Transverse colon (tissue), 4 donors: ENCODE measurements at regions not wholly inside any gene's neighbourhood (a gene's known extent, or its start where the extent isn't known, plus 50 kb on each side); places are given as distances from the start of the nearest gene placed in this dataset.

Source experiments
- POLR2AphosphoS5 ChIP-seq, 3 donors: sonication (generic); formaldehyde crosslinking; IDR thresholded peaks; one replicate each; pipeline ENCODE4 v1.6.1; 2016; ENCODE audit warnings: antibody characterized with exemption in 3 of 3
- TF ChIP-seq, protein P1 (sequence below), 5 experiments: fragments of 200-600 bp in 3 of 5; fragments of 450-650 bp in 2 of 5; sonication (generic) in 3 of 5; IDR thresholded peaks; 1 replicate in 2 of 5; 2 replicates in 3 of 5; pipeline ENCODE4 v1.5.1; 2016 to 2017; ENCODE audit warnings: antibody characterized with exemption in 5 of 5, inconsistent platforms in 3 of 5, mild to moderate bottlenecking in 2 of 5, moderate library complexity in 1 of 5

DNA sequence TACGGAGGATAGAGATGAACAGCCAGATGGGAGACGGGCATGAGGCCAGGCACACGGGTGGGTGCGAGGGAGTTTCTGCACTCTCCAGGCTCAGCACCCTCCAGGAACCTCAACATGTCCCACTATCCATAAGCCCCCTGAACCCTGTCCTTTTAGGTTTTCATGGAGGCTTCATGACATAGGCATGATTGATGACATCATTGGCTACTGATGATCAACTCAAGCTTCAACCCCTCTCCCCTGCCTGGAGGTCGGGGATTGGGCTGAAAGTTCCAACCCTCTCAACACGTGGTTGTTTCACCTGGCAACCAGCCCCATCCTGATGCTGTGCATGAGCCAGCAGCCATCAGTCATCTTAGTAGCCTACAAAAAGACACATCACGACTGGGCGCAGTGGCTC, 360.7 kb upstream of the AUTS2 start:
- TF ChIP-seq, protein P1, sequence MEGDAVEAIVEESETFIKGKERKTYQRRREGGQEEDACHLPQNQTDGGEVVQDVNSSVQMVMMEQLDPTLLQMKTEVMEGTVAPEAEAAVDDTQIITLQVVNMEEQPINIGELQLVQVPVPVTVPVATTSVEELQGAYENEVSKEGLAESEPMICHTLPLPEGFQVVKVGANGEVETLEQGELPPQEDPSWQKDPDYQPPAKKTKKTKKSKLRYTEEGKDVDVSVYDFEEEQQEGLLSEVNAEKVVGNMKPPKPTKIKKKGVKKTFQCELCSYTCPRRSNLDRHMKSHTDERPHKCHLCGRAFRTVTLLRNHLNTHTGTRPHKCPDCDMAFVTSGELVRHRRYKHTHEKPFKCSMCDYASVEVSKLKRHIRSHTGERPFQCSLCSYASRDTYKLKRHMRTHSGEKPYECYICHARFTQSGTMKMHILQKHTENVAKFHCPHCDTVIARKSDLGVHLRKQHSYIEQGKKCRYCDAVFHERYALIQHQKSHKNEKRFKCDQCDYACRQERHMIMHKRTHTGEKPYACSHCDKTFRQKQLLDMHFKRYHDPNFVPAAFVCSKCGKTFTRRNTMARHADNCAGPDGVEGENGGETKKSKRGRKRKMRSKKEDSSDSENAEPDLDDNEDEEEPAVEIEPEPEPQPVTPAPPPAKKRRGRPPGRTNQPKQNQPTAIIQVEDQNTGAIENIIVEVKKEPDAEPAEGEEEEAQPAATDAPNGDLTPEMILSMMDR (IDR thresholded peaks at IDR 0.05): no peak
- TF ChIP-seq POLR2AphosphoS5 (IDR thresholded peaks at IDR 0.05): no peak
